ENCODE measurements at regions not wholly inside any gene's neighbourhood (a gene's known extent, or its start where the extent isn't known, plus 50 kb on each side); places are given as distances from the start of the nearest gene placed in this dataset.

GRCh38 chr7:117929237-117929636 lies 56.0 kb upstream of the CTTNBP2 start:
- DNase-seq: no peak

GRCh38 chr7:117931314-117931713 lies 58.1 kb upstream of the CTTNBP2 start:
- DNase-seq: no peak

DNA sequence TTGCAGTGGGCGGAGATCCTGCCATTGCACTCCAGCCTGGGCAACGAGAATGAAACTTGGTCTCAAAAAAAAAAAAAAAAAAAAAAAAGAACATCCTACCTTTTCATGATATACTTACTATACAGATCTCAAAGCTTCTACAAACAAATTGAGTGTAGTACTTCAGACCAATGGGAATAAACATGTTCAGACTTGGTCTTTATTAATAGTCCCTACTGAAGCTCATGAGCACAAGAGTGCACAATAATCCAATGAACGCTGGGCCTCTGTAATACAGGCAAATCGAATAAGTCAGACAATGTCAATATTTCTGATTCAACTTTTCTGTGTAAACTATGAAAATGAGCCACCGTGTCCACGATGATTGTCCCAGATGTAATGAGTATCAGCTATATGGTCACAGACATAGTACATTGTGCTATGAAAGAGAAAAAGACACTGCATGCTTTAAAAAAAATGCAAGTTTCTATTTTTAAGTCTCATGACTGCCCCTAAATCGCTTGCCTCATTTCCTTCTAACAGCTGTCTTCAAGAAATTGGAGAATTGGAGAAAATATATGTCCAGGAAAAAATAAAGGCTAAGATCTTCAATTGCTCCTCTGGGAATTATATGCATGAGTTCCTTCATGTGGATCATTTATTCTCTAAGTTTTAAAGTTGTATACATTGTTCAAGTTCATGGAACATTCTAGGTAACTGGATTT lies 64.0 kb upstream of the CTTNBP2 start:
- no peak for DNase-seq

- no peak for DNase-seq
Observed at GRCh38 chr7:117937753-117938483, 64.7 kb upstream of the CTTNBP2 start.

- DNase-seq: no peak
Observed at GRCh38 chr7:117941138-117941810, 68.0 kb upstream of the CTTNBP2 start.

GRCh38 chr7:117942780-117943179 lies 69.5 kb upstream of the CTTNBP2 start:
- no peak for DNase-seq

- DNase-seq: no peak
Observed at GRCh38 chr7:117944886-117945285, 71.6 kb upstream of the CTTNBP2 start.

DNA sequence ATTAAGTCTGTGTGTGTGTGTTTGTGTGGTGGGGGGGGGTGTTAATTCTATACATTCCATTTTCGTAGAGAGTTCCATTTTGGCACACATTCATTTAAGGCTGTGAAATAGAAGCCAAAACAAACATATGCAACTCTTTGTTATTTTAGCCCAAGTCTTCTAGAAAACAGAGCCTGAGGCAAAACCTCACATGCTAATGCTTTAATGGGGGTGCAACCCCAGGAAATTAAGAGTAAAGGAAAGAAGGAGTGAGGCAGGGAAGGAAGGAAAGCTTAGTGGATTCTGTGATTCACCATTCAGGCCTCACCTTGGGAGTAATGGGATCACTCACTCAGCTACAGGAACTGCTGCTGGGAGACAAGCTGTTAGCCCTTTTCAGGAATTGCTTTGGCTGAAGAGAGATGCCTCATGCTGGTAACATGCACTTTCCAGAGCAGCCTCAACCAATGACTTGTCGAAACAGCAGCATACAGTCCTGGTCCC lies 73.0 kb upstream of the CTTNBP2 start:
- DNase-seq: no peak

DNA sequence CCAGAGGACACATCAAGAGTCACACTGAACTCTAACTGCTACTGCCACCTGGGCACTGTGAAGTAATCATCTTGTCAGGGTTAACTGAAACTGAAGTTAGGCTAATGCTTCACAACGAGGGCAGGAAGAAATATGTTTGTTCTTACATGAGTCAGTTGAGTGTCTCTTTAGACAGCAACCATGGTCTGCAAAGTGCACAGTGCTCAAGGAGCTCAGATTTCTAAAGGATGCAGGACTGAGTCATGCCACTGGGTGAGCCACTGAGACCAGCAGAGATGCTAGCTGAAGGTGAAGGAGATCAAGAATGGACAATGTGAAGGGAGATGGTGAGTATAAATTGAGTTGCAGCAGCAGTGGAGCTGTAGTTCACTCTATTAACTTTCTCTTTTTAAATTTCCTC lies 76.0 kb upstream of the CTTNBP2 start:
- no peak for DNase-seq

- DNase-seq: no peak
Observed at GRCh38 chr7:117950601-117951260, 77.5 kb upstream of the CTTNBP2 start.

GRCh38 chr7:117951285-117951684 lies 78.0 kb upstream of the CTTNBP2 start:
- DNase-seq: no peak

- no peak for DNase-seq
Observed at GRCh38 chr7:117951691-117952280, 78.5 kb upstream of the CTTNBP2 start.

DNA sequence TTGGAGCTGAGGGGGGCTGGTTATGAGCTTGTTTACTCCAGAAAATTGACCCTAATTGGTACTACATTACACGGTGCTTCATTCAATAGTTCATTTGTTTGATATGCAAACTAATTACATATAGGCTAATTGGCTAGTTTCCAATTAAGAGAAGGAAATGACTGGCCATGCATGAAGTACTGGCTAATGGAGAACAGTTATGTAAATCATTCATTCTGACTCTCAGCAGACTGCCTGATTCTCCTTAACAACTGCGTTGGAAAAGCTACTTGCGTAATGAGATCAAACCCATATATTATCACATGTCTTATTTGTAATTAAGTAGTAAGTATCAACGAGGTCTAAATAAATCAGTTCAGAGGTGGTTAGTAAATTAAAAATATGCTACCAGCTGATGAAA lies 81.8 kb upstream of the CTTNBP2 start:
- DNase-seq: no peak

DNA sequence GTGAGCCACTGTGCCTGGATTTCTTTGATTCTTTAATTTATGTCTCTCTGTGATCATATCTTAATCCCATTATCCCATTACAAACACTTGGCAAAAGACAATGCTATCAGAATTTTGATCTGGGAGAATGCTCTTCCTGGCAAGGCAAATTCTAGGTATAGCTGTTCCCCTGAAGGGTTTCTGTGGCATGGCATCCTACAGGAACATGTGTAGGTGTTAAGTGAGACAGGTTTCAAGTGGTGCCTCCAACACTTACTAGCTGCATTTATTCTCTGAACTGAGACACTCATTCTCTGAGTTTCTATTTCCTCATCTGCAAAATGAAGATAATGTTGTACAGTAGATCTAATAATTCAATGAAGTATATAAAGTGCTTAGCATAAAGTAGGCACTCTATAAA lies 87.1 kb upstream of the CTTNBP2 start:
- no peak for DNase-seq

DNA sequence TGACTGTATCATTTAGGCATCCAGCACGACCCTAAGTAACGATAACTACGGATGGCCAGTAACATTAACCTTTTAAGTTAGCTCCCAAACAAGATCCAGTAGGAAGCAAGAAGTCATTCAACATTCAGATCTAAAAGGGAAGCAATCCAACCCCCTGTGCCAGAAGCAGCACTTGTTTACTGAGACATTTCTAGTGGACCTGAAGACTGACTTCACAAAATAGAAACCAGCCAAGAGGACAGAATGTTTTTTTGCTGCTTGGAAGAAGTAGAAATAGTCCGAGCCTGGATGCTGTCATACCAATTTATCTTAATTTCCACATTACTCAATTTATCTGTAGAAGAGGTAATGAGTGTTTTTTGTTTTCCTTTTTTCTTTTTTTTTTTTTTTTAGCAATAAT lies 88.0 kb upstream of the CTTNBP2 start:
- DNase-seq: no peak

- no peak for DNase-seq
Observed at GRCh38 chr7:117962366-117962994, 89.2 kb upstream of the CTTNBP2 start.

- DNase-seq: no peak
Observed at GRCh38 chr7:117963264-117964197, 90.3 kb upstream of the CTTNBP2 start.

- no peak for DNase-seq
Observed at GRCh38 chr7:117970801-117971200, 97.6 kb upstream of the CTTNBP2 start.

DNA sequence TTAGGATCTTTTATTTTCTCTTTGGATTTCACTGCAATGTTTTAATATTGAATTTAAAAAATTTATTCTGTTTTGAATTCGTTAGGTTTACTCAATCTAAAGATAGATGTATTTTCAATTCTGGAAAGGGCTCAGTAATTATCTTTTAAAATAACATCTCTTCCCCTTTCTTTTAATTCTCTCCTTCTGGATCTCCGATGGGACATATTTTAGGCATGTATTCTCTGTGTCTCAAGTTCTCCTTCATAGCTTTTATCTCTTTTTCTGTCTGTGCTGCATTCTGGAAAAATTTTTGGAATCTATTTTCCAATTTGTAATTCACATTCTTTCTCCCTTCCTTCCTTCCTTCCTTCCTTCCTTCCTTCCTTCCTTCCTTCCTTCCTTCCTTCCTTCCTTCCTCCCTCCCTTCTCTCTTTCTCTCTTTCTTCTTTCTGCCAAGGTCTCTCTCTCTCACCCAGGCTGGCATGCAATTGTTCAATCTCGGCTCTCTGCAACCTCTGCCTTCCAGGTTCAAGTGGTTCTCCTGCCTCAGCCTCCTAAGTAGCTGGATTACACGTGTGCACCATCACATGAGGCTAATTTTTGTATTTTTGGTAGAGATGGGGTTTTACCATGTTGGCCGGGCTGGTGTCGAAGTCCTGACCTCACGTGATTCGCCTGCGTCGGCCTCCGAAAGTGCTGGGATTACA lies 98.5 kb upstream of the CTTNBP2 start:
- DNase-seq: no peak

- no peak for DNase-seq
Observed at GRCh38 chr7:117972606-117973005, 99.4 kb upstream of the CTTNBP2 start.

- DNase-seq: no peak
Observed at GRCh38 chr7:117973975-117974374, 100.7 kb upstream of the CTTNBP2 start.

All from NCI-H524 treated with DMSO at 0.1 percent for 48 hours (cell line).